ENCODE measurements at regions not wholly inside any gene's neighbourhood (a gene's known extent, or its start where the extent isn't known, plus 50 kb on each side); places are given as distances from the start of the nearest gene placed in this dataset.

DNA sequence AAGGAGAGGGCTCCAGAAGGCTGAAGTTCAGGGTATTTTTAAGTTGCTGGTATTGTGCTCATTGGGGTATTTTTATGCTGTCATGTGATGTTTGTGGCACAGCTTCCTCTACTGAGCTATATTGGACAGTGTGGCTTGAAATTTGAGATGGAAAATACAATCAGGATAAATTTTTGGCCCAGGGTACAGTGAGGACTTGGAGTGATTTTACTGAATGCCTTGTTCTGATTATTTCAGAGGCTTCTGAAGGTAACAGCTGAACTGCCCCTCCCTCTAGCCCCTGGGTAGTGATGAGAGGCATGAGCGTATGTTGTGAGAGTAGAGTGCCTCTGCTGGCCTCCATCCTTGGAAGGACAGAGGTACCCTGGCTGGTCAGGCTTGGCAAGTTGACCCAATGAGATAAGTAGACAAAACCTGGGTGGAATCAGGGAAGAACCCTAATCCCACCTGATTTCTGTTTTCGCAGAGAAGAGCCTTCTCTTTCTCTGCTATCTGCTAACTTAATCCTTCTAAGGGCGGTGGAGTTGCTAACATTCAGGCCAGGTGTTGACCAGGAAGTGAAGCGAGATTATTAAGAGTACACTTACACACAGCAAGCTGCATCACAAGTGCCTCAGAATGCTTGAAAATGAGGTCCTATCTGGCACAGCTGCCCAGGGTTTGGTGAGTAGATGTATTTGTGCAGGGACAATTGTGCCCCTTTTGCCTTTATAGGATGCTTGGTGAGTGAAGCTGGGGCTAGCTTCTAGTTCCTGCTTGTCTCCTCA lies 98.1 kb upstream of the CLSTN2 start:
- TF ChIP-seq CTCF (IDR thresholded peaks at IDR 0.05) (no peak), POLR2A (IDR thresholded peaks at IDR 0.05) (no peak)
